ENCODE measurements at regions not wholly inside any gene's neighbourhood (a gene's known extent, or its start where the extent isn't known, plus 50 kb on each side); places are given as distances from the start of the nearest gene placed in this dataset.

DNA sequence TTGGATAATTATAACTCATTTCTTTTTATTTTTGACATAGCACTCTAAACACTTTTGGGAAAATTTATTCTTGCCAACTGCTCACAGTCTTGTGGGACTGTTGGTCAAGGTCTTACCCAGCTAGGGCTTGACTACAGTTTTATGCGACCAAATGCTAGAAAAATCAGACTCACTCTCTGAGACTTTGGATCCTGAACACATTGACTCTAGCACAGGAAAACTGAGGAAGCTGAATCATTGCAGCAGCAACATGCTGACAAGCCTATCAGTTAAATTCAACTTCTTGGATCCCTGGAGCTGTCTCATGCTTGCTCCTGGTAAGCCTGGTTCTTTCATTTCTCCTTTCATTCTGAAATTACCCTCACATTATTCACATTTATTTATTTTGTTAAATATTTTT is 120.7 kb upstream of the TMTC2 start:
- TF ChIP-seq LEF1 (IDR thresholded peaks at IDR 0.05; ENCODE audit: borderline replicate concordance) (no peak), SUZ12 (IDR thresholded peaks at IDR 0.05) (no peak), TARDBP (IDR thresholded peaks at IDR 0.05) (no peak), HDGF (IDR thresholded peaks at IDR 0.05; ENCODE audit: borderline replicate concordance) (no peak), ZNF384 (IDR thresholded peaks at IDR 0.05) (no peak), L3MBTL2 (conservative IDR thresholded peaks at IDR 0.05) (no peak), ELF4 (IDR thresholded peaks at IDR 0.05) (no peak), FOXM1 (IDR thresholded peaks at IDR 0.05; ENCODE audit: borderline replicate concordance) (no peak), CTBP1 (IDR thresholded peaks at IDR 0.05; ENCODE audit: borderline replicate concordance) (no peak), FOXK2 (IDR thresholded peaks at IDR 0.05) (no peak), BHLHE40 (IDR thresholded peaks at IDR 0.05; ENCODE audit: borderline replicate concordance) (no peak)
- TF ChIP-seq, protein P1, sequence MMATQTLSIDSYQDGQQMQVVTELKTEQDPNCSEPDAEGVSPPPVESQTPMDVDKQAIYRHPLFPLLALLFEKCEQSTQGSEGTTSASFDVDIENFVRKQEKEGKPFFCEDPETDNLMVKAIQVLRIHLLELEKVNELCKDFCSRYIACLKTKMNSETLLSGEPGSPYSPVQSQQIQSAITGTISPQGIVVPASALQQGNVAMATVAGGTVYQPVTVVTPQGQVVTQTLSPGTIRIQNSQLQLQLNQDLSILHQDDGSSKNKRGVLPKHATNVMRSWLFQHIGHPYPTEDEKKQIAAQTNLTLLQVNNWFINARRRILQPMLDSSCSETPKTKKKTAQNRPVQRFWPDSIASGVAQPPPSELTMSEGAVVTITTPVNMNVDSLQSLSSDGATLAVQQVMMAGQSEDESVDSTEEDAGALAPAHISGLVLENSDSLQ (IDR thresholded peaks at IDR 0.05) = no peak
- POLR2A ChIA-PET = no interaction called here
- CTCF ChIA-PET = no interaction called here
- DNase-seq (ENCODE audit: extremely low spot score) = no peak

DNA sequence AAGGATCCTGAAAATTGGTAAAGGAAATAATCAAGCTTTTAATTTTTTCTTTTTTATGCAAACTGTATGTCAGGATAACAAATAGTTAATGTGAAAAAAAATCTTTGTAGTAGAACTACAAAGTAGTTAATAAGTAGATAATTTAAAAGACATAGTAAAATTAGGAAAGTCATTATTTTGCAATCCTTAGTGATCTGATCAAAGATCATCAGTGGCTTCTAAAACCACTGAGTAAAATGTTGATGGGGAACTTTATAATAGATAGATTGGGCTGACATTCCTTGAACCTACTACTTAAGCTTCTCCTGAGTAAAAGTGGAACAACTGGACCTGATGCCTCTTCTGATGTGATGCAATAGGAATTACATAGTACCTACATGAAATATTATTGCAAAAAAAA is 119.0 kb upstream of the TMTC2 start:
- ChIA-PET CTCF (no interaction called here), POLR2A (no interaction called here)
- TF ChIP-seq LEF1 (IDR thresholded peaks at IDR 0.05; ENCODE audit: borderline replicate concordance) (no peak), ZNF384 (IDR thresholded peaks at IDR 0.05) (no peak), L3MBTL2 (conservative IDR thresholded peaks at IDR 0.05) (no peak), ELF4 (IDR thresholded peaks at IDR 0.05) (no peak), FOXM1 (IDR thresholded peaks at IDR 0.05; ENCODE audit: borderline replicate concordance) (no peak), NFRKB (IDR thresholded peaks at IDR 0.05) (no peak), HDGF (IDR thresholded peaks at IDR 0.05; ENCODE audit: borderline replicate concordance) (no peak), SUZ12 (IDR thresholded peaks at IDR 0.05) (no peak), BHLHE40 (IDR thresholded peaks at IDR 0.05; ENCODE audit: borderline replicate concordance) (no peak), FOXK2 (IDR thresholded peaks at IDR 0.05) (no peak), SP1 (IDR thresholded peaks at IDR 0.05) (no peak), TARDBP (IDR thresholded peaks at IDR 0.05) (no peak), FOXA1 (IDR thresholded peaks at IDR 0.05) (no peak), ARNT (IDR thresholded peaks at IDR 0.05) (no peak), CTBP1 (IDR thresholded peaks at IDR 0.05; ENCODE audit: borderline replicate concordance) (no peak)
- TF ChIP-seq, protein P1 (IDR thresholded peaks at IDR 0.05) = no peak
- no peak for DNase-seq (ENCODE audit: extremely low spot score)

DNA sequence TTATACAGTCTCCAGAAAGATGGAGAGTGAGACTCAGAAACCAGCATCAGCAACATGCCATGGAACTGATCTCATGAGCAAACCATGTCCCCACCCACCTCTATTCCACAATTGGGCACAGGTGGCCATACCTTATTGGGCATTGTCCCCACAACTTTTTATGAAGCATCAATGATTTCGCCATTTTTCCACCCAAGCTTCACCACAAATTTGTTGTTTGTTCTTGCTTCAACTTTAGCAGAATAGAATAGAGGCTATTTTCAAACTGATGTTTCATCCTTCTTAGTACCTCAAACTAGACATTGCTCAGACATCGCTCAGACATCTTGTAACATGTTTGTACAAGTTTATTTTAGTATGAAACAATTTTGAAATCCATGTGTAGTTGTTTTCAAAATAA is 112.5 kb upstream of the TMTC2 start:
- no peak for DNase-seq (ENCODE audit: extremely low spot score)
- POLR2A ChIA-PET = no interaction called here
- no peak for TF ChIP-seq HDGF (IDR thresholded peaks at IDR 0.05; ENCODE audit: borderline replicate concordance)
- TF ChIP-seq ARNT (IDR thresholded peaks at IDR 0.05) = no peak
- TF ChIP-seq, protein P1 (IDR thresholded peaks at IDR 0.05) = no peak
- no peak for TF ChIP-seq FOXK2 (IDR thresholded peaks at IDR 0.05)
- no peak for TF ChIP-seq ELF4 (IDR thresholded peaks at IDR 0.05)
- no peak for TF ChIP-seq FOXM1 (IDR thresholded peaks at IDR 0.05; ENCODE audit: borderline replicate concordance)
- no peak for TF ChIP-seq SUZ12 (IDR thresholded peaks at IDR 0.05)
- TF ChIP-seq NFRKB (IDR thresholded peaks at IDR 0.05) = no peak
- no peak for TF ChIP-seq LEF1 (IDR thresholded peaks at IDR 0.05; ENCODE audit: borderline replicate concordance)
- no peak for TF ChIP-seq FOXA1 (IDR thresholded peaks at IDR 0.05)
- TF ChIP-seq ZNF384 (IDR thresholded peaks at IDR 0.05) = no peak
- no peak for TF ChIP-seq SP1 (IDR thresholded peaks at IDR 0.05)
- no peak for TF ChIP-seq L3MBTL2 (conservative IDR thresholded peaks at IDR 0.05)
- CTCF ChIA-PET = no interaction called here

DNA sequence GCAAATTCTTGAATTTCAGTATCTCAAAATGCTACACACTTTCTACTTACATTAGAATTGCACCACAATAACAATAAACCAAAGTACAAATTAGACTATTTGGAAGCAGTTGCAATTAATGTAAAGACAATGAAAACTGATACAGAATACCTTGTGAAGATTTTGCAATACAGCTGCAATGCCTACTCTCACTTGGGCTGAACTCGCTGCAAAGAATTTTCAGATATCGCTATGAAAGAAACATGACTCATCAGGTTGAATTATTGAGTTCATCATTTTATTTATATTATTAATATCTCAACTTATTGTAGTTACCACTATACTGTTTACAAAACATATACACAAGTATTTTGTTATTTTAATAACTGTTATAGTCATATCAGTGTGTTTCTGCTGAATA is 108.0 kb upstream of the TMTC2 start:
- ChIA-PET POLR2A (no interaction called here), CTCF (no interaction called here)
- no peak for DNase-seq (ENCODE audit: extremely low spot score)
- TF ChIP-seq ARNT (IDR thresholded peaks at IDR 0.05) (no peak), FOXM1 (IDR thresholded peaks at IDR 0.05; ENCODE audit: borderline replicate concordance) (no peak), FOXA1 (IDR thresholded peaks at IDR 0.05) (no peak), NFRKB (IDR thresholded peaks at IDR 0.05) (no peak), ELF4 (IDR thresholded peaks at IDR 0.05) (no peak), SP1 (IDR thresholded peaks at IDR 0.05) (no peak), ZNF384 (IDR thresholded peaks at IDR 0.05) (no peak), LEF1 (IDR thresholded peaks at IDR 0.05; ENCODE audit: borderline replicate concordance) (no peak), SUZ12 (IDR thresholded peaks at IDR 0.05) (no peak), L3MBTL2 (conservative IDR thresholded peaks at IDR 0.05) (no peak), FOXK2 (IDR thresholded peaks at IDR 0.05) (no peak)

DNA sequence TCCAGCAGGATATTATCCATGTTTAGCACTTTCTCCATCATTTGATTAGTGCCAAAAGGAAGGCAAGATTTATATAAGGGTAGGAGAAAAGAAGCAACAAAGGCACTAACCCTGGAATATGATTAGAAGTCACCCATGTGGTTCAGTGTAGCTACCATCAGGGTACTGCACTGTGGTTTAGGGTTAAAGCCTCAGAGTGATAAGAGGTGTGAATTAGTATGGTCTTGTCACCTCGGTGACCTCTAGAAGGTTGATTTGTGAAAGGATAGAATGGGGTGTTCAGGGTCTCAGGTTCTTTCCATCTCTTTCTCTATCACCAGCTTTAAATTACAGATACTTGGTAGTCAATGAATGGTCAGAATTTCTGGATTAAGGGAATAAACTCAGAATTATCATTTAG is 103.0 kb upstream of the TMTC2 start:
- TF ChIP-seq LEF1 (IDR thresholded peaks at IDR 0.05; ENCODE audit: borderline replicate concordance) = no peak
- ChIA-PET POLR2A (no interaction called here), CTCF (no interaction called here)
- DNase-seq (ENCODE audit: extremely low spot score) = no peak

DNA sequence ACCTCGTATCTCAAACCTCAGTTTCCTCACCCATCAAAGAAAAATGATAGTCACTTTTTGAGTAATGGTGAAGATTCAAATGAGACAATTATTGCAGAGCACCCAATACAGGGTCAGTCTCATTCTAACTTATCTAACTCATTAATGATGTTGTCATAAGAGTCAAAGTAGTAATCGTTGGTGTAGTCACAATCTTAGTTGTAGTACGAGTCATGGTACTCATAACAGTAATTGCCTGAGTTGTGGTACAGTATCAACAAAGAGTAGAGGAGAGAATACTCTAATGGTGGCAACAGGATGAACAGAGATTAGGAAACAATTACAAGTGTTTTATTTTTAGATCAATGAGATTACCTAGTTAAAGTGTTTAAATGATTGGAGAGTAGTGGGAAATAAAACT is 93.6 kb upstream of the TMTC2 start:
- ChIA-PET CTCF (no interaction called here), POLR2A (no interaction called here)
- no peak for DNase-seq (ENCODE audit: extremely low spot score)
- TF ChIP-seq FOXA1 (IDR thresholded peaks at IDR 0.05) = no peak
- TF ChIP-seq SUZ12 (IDR thresholded peaks at IDR 0.05) = no peak
- no peak for TF ChIP-seq ZNF384 (IDR thresholded peaks at IDR 0.05)
- TF ChIP-seq FOXK2 (IDR thresholded peaks at IDR 0.05) = no peak
- TF ChIP-seq L3MBTL2 (conservative IDR thresholded peaks at IDR 0.05) = no peak

DNA sequence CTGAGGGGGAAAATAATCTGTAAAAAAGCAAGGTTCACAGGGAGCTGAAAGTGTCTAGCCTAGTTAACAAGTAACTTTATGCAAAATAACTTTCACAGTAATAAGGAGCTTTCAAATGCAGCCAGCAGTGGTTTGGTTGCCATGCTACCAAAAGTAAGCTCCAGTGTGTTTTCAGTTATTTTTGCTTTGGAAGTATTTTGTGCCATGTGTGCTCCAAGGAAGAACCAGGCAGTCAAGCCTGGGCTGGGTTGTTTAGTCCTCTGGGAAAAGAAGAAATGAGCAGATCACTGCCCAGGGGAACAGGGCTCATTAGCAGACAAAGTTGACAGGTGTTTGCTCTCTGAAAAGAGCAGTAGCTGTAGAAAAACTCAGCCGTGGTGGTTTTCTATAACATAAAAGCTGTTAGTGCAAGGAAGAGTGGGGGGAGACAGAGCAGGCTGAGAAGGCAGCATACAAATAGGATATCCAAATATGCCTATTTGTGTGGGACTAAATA is 92.8 kb upstream of the TMTC2 start:
- DNase-seq (ENCODE audit: extremely low spot score) = no peak
- TF ChIP-seq FOXM1 (IDR thresholded peaks at IDR 0.05; ENCODE audit: borderline replicate concordance) (no peak), L3MBTL2 (conservative IDR thresholded peaks at IDR 0.05) (no peak), SUZ12 (IDR thresholded peaks at IDR 0.05) (no peak), ZNF384 (IDR thresholded peaks at IDR 0.05) (no peak), LEF1 (IDR thresholded peaks at IDR 0.05; ENCODE audit: borderline replicate concordance) (no peak), BHLHE40 (IDR thresholded peaks at IDR 0.05; ENCODE audit: borderline replicate concordance) (no peak), NFRKB (IDR thresholded peaks at IDR 0.05) (no peak), FOXA1 (IDR thresholded peaks at IDR 0.05) (no peak)
- TF ChIP-seq, protein P1 (IDR thresholded peaks at IDR 0.05) = no peak
- POLR2A ChIA-PET = no interaction called here

More for the DNA sequence above, 92.8 kb upstream of the TMTC2 start:
- CTCF ChIA-PET = no interaction called here
